ENCODE measurements at regions not wholly inside any gene's neighbourhood (a gene's known extent, or its start where the extent isn't known, plus 50 kb on each side); places are given as distances from the start of the nearest gene placed in this dataset.
A peak's percentile ranks its signal among the peaks of the same experiment; 100 is the strongest.

DNA sequence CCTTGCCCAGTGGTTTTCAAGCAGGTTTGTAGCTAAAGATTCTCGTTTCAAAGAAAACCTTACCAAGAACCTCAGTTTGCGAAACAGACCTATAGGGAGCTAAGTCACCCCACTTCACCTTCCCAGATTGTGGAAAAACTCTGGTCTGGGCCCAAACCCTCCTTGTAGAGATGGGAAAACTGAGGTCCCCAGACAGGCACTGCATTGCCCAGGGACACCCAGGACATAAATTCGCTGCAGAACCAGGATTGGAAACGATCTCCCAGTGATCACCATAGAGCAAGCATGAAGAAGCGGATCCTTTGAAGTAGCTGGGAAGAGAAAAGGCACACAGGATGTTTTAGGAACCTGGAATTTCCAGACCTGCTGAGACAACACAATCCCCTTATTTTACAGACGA lies 85.6 kb upstream of the PIAS1 start:
- H3K36me3 ChIP-seq (ENCODE audit: insufficient read depth, low read length): no peaks in the 10 kb centered on the region
- H3K4me3 ChIP-seq (ENCODE audit: low read length): peak overlapping the region; percentile 50
- H2AFZ ChIP-seq (ENCODE audit: low read depth, low read length): peak overlapping the region; percentile 42
- peaks cover 19% of the 10 kb centered on the region for H3K4me1 ChIP-seq (ENCODE audit: insufficient read depth, low read length)
- H3K9me3 ChIP-seq (ENCODE audit: low read length): no peaks in the 10 kb centered on the region
- no peaks in the 10 kb centered on the region for H3K27me3 ChIP-seq (ENCODE audit: insufficient read depth, low read length)

DNA sequence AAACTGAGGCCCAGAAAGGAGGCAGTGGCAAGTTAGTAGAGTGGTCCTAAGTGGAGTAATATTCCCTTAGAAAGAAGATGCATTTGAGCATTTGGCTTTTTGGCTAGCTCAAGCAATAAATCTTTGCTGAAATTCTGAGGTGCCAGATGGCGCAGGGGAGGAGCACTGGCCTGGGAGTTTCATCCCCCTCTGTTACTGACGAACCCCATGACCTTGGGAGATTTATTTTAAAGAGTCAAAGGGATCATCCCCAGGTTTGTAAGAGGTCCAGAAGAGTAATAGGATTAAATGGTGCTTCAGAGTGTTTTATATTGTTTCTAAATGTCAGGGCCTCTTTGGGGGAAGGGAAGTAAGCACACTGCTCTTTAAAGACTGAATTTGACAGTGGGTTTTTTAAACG lies 85.1 kb upstream of the PIAS1 start:
- no peaks in the 10 kb centered on the region for H3K36me3 ChIP-seq (ENCODE audit: insufficient read depth, low read length)
- peaks cover 19% of the 10 kb centered on the region for H3K4me1 ChIP-seq (ENCODE audit: insufficient read depth, low read length)
- H2AFZ ChIP-seq (ENCODE audit: low read depth, low read length): peak overlapping the region; percentile 42
- H3K4me3 ChIP-seq (ENCODE audit: low read length): peak overlapping the region; percentile 50
- no peaks in the 10 kb centered on the region for H3K9me3 ChIP-seq (ENCODE audit: low read length)
- no peaks in the 10 kb centered on the region for H3K27me3 ChIP-seq (ENCODE audit: insufficient read depth, low read length)

DNA sequence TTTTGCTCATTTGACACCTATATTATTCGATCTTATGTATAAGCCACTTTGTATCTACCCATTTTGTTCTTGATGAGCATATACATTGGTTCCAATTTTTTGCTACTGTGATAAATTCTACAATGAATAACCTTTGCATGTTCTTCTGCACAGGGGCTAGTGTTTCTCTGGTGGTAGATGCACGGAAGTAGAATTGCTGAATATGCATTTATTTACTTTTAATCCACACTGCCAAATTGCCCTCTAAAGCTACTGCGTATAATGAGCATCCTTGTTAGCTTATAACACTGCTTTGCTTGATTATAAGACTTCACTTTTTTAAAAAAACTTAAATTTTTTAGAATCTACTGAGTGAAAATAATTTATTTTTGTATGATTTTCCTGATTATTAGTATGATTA lies 84.2 kb upstream of the PIAS1 start:
- no peaks in the 10 kb centered on the region for H3K36me3 ChIP-seq (ENCODE audit: insufficient read depth, low read length)
- H3K9me3 ChIP-seq (ENCODE audit: low read length): no peaks in the 10 kb centered on the region
- H3K27me3 ChIP-seq (ENCODE audit: insufficient read depth, low read length): no peaks in the 10 kb centered on the region
- H3K4me3 ChIP-seq (ENCODE audit: low read length): no peak overlapping the region
- peaks cover 19% of the 10 kb centered on the region for H3K4me1 ChIP-seq (ENCODE audit: insufficient read depth, low read length)
- H2AFZ ChIP-seq (ENCODE audit: low read depth, low read length): no peak overlapping the region

DNA sequence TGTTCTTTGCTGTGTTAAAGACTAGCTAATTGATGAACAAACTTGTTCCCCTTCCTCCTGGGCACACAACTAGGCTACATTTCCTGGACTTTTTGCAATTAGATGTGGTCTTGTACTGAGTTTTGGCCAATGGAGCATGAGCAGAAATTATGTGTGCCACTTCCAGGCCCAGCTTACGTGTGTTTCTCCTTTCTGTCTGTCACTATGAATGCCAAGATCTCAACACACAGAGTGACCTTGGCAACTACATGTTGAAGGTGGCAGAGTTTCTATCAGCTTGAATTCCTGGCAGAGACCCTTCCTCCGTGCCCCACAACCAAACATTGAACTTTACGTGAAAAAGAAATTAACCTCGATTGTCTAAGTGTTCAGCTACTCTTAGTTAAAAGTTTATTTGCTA lies 81.7 kb upstream of the PIAS1 start:
- H3K4me1 ChIP-seq (ENCODE audit: insufficient read depth, low read length): peaks cover 18% of the 10 kb centered on the region
- H2AFZ ChIP-seq (ENCODE audit: low read depth, low read length): no peak overlapping the region
- H3K27me3 ChIP-seq (ENCODE audit: insufficient read depth, low read length): no peaks in the 10 kb centered on the region
- H3K9me3 ChIP-seq (ENCODE audit: low read length): no peaks in the 10 kb centered on the region
- H3K36me3 ChIP-seq (ENCODE audit: insufficient read depth, low read length): no peaks in the 10 kb centered on the region
- no peak overlapping the region for H3K4me3 ChIP-seq (ENCODE audit: low read length)

DNA sequence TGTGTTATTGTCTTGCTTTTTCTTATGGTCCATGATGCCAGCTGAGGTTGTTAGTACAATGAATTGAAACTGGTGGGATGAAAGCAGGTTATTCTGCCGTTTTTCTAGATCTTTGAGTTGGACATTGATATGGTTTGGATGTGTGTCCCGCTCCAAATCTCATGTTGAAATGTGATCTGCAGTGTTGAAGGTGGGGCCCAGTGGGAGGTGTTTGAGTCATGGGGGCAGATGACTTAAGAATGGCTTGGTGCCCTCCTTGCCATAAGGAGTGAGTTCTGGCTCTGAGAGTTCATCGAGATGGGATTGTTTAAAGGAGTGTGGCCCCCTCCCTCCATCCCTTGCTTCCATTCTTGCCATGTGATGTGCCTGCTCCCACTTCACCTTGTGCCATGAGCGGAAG lies 80.3 kb upstream of the PIAS1 start:
- Histone ChIP-seq H3K27me3 (ENCODE audit: insufficient read depth, low read length) (no peaks in the 10 kb centered on the region), H3K9me3 (ENCODE audit: low read length) (no peaks in the 10 kb centered on the region), H3K4me3 (ENCODE audit: low read length) (no peak overlapping the region), H3K4me1 (ENCODE audit: insufficient read depth, low read length) (peaks cover 5% of the 10 kb centered on the region), H3K36me3 (ENCODE audit: insufficient read depth, low read length) (no peaks in the 10 kb centered on the region), H2AFZ (ENCODE audit: low read depth, low read length) (no peak overlapping the region)

DNA sequence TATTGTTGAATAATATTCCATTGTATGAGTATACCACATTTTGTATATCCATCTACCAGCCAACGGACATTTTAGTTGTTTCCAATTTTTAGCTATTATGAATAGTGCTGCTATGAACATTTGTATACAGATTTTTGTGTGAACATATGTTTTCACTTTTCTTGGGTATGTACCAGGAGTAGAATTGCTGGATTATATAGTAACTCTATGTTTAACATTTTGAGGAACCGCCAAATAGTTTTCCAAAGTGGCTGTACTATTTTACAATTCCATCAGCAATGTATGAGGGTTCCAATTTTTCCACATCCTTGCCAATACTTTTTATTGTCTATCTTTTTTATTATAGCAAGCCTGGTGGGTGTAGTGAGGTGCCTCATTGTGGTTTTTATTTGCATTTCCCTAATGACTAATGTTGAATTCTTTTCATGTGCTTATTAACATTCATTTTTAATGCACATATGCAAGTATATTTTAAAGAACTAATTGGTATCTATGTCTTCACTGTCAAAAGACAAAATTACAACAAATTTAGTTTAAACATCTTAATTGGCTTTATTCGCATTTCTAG lies 77.5 kb upstream of the PIAS1 start:
- Histone ChIP-seq H3K4me3 (ENCODE audit: low read length) (no peak overlapping the region), H3K9me3 (ENCODE audit: low read length) (no peaks in the 10 kb centered on the region), H3K4me1 (ENCODE audit: insufficient read depth, low read length) (no peaks in the 10 kb centered on the region), H3K27me3 (ENCODE audit: insufficient read depth, low read length) (no peaks in the 10 kb centered on the region), H3K36me3 (ENCODE audit: insufficient read depth, low read length) (no peaks in the 10 kb centered on the region), H2AFZ (ENCODE audit: low read depth, low read length) (no peak overlapping the region)

DNA sequence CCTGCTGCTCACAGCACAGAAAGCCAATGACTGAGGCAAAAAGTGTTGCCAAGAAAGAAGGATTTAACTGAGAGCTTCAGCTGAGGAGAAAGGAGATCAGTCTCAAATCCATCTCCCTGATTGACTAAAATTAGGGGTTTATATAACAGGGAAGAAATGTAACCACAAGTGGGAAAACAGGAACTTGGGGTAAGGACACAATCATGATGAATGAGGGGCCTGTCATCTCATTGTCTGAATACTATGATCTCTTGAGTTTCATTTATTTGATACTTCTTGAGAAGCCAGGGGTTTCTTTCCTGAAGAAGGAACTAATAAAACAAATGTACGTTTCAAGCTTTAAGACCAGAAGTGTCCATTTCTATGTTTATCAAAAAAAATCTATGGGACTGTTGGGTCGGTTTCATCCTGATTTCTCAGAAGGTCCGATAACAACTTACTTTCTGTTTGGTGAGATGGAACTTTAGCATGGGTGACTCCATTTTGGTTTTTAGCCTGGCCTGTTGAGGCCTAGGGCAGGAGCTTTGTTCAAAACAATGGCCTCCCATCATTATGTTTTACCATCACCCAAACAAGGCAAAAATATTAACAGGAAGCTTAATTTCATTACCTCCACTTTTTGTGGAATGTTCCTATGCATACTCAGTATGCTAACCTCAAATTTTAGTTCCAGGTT lies 76.6 kb upstream of the PIAS1 start:
- Histone ChIP-seq H2AFZ (ENCODE audit: low read depth, low read length) (no peak overlapping the region), H3K4me1 (ENCODE audit: insufficient read depth, low read length) (no peaks in the 10 kb centered on the region), H3K9me3 (ENCODE audit: low read length) (no peaks in the 10 kb centered on the region), H3K27me3 (ENCODE audit: insufficient read depth, low read length) (no peaks in the 10 kb centered on the region), H3K36me3 (ENCODE audit: insufficient read depth, low read length) (no peaks in the 10 kb centered on the region), H3K4me3 (ENCODE audit: low read length) (no peak overlapping the region)

DNA sequence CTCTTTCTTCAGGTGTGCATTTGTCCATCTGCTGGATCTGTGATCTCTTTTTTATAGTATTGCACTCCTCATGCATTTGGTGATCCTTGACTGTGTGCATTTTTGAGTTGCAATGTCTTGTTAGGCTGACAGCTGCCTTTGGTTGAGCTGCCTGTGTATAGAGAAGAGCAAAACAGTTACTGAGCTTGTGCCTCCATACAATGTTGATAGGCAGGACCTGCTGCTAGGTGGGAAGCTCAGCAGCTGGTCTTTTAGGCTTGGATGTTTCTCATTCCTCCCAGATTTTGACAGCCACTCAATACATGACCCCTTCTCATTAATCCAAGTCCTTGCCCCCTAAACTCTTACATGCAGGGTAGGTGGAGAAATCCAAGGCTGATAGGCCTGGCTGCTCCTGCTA lies 74.8 kb upstream of the PIAS1 start:
- no peaks in the 10 kb centered on the region for H3K4me1 ChIP-seq (ENCODE audit: insufficient read depth, low read length)
- H3K36me3 ChIP-seq (ENCODE audit: insufficient read depth, low read length): no peaks in the 10 kb centered on the region
- no peaks in the 10 kb centered on the region for H3K27me3 ChIP-seq (ENCODE audit: insufficient read depth, low read length)
- H3K4me3 ChIP-seq (ENCODE audit: low read length): no peak overlapping the region
- H3K9me3 ChIP-seq (ENCODE audit: low read length): no peaks in the 10 kb centered on the region
- no peak overlapping the region for H2AFZ ChIP-seq (ENCODE audit: low read depth, low read length)

DNA sequence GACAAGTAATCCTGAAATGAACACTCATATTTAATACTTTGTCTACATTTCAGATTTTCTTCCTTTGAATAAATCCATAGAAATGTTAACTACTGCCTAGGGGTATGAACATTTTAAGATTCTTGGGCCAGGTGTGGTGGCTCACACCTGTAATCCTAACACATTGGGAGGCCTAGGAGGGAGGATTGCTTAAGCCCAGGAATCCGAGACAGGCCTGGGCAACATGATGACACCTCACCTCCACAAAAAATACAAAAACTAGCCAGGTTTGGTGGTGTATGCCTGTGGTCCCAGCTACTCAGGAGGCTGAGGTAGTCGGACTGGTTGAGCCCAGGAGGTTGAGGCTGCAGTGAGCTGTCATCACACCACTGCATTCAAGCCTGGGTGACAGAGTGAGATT lies 73.9 kb upstream of the PIAS1 start:
- H3K9me3 ChIP-seq (ENCODE audit: low read length): no peaks in the 10 kb centered on the region
- H3K4me3 ChIP-seq (ENCODE audit: low read length): no peak overlapping the region
- H3K36me3 ChIP-seq (ENCODE audit: insufficient read depth, low read length): no peaks in the 10 kb centered on the region
- H3K27me3 ChIP-seq (ENCODE audit: insufficient read depth, low read length): no peaks in the 10 kb centered on the region
- H3K4me1 ChIP-seq (ENCODE audit: insufficient read depth, low read length): no peaks in the 10 kb centered on the region
- H2AFZ ChIP-seq (ENCODE audit: low read depth, low read length): no peak overlapping the region

DNA sequence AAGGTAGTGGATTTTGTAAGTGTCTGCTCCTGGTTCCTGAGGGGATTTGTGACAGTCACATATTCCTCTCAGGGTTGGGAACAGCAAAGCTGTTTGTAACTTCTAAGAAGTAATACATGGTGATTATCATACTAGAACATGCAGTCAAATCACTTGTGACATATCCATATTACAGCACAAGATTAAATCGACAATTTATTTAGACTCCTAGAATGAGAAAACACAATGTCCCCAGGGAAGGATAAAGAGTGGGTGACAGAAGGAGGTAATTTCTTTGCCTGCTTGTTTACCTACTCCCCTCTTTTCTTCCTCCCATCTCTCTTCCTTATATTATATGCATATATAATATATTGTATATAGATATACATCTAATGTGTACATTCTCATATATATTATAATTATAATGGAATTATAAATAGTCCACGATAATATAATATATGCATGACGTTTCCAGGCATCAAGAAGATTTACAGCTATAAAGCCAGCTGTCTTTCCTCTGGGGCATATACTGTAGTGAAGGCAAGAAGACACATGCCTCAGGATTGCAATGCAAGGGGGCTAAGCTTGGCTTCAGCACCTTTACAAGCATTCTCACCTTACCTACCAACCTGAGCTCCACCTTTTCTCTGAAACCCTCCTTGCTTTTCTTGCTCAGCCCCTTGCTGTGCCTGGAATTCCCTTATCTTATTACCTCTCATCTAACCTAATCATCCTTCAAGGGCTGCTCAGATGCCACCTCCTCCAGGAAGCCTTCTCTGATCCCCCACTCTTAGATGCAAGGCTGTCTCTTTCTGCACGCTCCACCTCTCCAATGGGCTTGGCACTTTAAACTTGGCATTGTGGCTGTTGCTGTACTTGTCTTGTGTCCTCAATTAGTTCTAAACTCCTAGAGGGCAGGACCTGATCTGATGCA lies 73.1 kb upstream of the PIAS1 start:
- Histone ChIP-seq H2AFZ (ENCODE audit: low read depth, low read length) (no peak overlapping the region), H3K36me3 (ENCODE audit: insufficient read depth, low read length) (no peaks in the 10 kb centered on the region), H3K4me3 (ENCODE audit: low read length) (no peak overlapping the region), H3K9me3 (ENCODE audit: low read length) (no peaks in the 10 kb centered on the region), H3K4me1 (ENCODE audit: insufficient read depth, low read length) (no peaks in the 10 kb centered on the region), H3K27me3 (ENCODE audit: insufficient read depth, low read length) (no peaks in the 10 kb centered on the region)

DNA sequence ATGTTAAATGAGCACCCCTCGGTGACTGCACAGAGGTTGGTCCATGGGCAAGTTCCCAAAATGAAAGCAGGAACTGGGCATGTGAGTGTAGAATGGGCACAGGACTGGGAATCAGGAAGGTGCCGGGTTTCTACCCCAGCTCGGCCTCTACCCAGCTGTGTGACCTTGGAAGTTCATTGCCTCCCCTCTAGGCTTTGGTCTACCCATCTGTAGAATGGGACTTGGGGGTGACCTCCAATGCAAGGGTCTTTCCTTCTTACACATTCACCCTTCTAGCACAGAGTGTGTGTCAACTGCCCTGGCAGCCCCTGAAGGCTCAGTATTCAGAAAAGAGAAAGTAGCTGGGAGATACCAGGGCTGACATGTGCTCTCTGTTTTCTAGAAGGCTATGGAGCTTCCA lies 72.3 kb upstream of the PIAS1 start:
- Histone ChIP-seq H3K36me3 (ENCODE audit: insufficient read depth, low read length) (no peaks in the 10 kb centered on the region), H3K9me3 (ENCODE audit: low read length) (no peaks in the 10 kb centered on the region), H3K4me1 (ENCODE audit: insufficient read depth, low read length) (no peaks in the 10 kb centered on the region), H3K4me3 (ENCODE audit: low read length) (no peak overlapping the region), H3K27me3 (ENCODE audit: insufficient read depth, low read length) (no peaks in the 10 kb centered on the region), H2AFZ (ENCODE audit: low read depth, low read length) (no peak overlapping the region)

DNA sequence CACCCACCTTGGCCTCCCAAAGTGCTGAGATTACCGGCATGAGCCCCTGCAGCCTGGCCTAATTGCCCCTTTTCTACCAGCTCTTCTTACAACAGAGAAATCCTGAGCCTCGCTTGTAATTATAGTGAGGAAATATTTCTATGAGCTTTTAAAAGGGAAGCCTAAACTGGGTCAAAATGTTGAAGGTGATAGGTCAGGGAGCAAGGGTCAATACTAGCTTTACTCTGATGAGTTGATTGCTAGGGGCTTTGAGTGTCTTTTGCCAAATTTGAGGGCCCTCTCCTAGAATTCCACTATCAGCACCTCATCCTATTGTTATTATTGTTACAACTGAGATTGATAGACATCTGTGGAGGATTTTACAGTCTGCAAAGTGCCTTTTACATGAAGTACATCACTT lies 62.4 kb upstream of the PIAS1 start:
- no peaks in the 10 kb centered on the region for H3K36me3 ChIP-seq (ENCODE audit: insufficient read depth, low read length)
- no peak overlapping the region for H2AFZ ChIP-seq (ENCODE audit: low read depth, low read length)

DNA sequence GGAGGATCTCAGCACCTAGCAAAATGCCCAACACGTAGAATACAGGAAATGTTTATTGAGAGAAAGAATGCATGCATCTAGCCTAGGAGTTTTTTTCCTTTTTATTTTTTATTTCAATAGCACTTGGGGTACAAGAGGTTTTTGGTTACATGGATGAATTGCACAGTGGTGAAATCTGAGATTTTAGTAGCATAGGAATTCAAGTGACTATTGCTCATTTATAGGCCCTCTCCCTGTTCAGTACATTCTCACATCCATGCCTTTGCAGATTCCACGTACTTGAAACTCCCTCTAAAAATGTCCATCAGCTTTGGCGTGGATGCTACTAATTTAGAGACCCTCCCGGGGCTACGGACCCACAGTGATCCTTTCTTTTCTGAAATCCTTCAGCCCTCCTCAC lies 61.7 kb upstream of the PIAS1 start:
- Histone ChIP-seq H3K4me3 (ENCODE audit: low read length) (no peak overlapping the region), H2AFZ (ENCODE audit: low read depth, low read length) (no peak overlapping the region), H3K4me1 (ENCODE audit: insufficient read depth, low read length) (no peaks in the 10 kb centered on the region), H3K9me3 (ENCODE audit: low read length) (no peaks in the 10 kb centered on the region), H3K27me3 (ENCODE audit: insufficient read depth, low read length) (no peaks in the 10 kb centered on the region), H3K36me3 (ENCODE audit: insufficient read depth, low read length) (no peaks in the 10 kb centered on the region)

More for the DNA sequence above, 62.4 kb upstream of the PIAS1 start:
- Histone ChIP-seq H3K9me3 (ENCODE audit: low read length) (no peaks in the 10 kb centered on the region), H3K4me1 (ENCODE audit: insufficient read depth, low read length) (no peaks in the 10 kb centered on the region), H3K4me3 (ENCODE audit: low read length) (no peak overlapping the region), H3K27me3 (ENCODE audit: insufficient read depth, low read length) (no peaks in the 10 kb centered on the region)

All from neuron (in vitro differentiated cells).